PFSK-1 (cell line): ENCODE measurements at regions not wholly inside any gene's neighbourhood (a gene's known extent, or its start where the extent isn't known, plus 50 kb on each side); places are given as distances from the start of the nearest gene placed in this dataset.
A peak's percentile ranks its signal among the peaks of the same experiment; 100 is the strongest.

ENCODE experiments used
- FOXP2 ChIP-seq: optimal IDR thresholded peaks from 2 replicates; pipeline ENCODE3; 2011; ENCODE audit warnings: borderline replicate concordance, control low read depth, inconsistent platforms; ENCODE audit not compliant: insufficient read depth; ENCODE audit errors: extremely low read length, extremely low read depth
- POLR2AphosphoS5 ChIP-seq: IDR thresholded peaks from 2 replicates; pipeline ENCODE4 v1.6.1; 2012; ENCODE audit warnings: low read depth, mild to moderate bottlenecking, control low read depth, low read length, moderate library complexity
- SIN3A ChIP-seq: IDR thresholded peaks from 2 replicates; pipeline ENCODE4 v1.6.1; 2012; ENCODE audit warnings: mild to moderate bottlenecking, low read length, moderate library complexity, borderline replicate concordance; ENCODE audit not compliant: insufficient read depth
- TAF1 ChIP-seq: IDR thresholded peaks from 2 replicates; pipeline ENCODE4 v1.6.1; 2012; ENCODE audit warnings: low read length, control low read depth, borderline replicate concordance; ENCODE audit not compliant: insufficient read depth
- TF ChIP-seq, protein P1 (sequence below), 2 experiments: IDR thresholded peaks; 2 replicates each; pipeline versions ENCODE4 v1.6.1 to v1.8.0; 2011 to 2012; ENCODE audit warnings: low read depth in 2 of 2, low read length in 2 of 2, control low read depth in 1 of 2, inconsistent platforms in 1 of 2, mild to moderate bottlenecking in 1 of 2, moderate library complexity in 1 of 2; ENCODE audit not compliant: insufficient read depth in 1 of 2

DNA sequence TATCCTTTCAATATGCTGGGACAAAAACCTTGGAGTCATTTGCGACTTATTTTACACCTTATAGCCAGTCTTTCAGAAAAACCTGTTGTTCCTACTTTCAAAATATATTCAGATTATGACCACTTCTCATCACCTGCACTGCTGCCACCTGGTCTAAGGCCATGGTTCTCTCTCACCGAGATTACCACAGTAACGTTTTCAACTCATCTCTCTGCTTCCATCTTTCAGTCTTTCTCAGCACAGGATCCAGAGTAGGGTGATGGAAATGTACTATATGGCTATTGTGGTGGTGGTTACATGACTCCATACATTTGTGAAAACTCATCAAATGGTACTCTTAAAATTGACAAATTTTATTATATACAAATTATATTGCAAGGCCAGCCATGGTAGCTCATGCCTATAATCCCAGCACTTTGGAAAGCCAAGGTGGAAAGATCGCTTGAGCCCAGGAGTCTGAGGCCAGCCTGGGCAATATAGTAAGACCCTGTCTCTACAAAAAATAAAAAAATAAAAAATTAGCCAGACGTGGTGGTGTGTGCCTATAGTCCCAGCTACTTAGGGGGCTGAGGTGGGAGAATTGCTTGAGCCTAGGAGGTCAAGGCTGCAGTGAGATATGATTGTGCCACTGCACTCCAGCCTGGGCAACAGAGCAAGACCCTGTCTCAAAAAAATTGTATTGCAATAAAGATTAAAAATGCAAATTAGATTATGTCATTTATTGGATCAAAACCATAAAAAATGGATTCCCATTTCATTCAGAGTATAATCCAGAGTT is 120.9 kb upstream of the PPP2R5A start:
- TF ChIP-seq, protein P1, sequence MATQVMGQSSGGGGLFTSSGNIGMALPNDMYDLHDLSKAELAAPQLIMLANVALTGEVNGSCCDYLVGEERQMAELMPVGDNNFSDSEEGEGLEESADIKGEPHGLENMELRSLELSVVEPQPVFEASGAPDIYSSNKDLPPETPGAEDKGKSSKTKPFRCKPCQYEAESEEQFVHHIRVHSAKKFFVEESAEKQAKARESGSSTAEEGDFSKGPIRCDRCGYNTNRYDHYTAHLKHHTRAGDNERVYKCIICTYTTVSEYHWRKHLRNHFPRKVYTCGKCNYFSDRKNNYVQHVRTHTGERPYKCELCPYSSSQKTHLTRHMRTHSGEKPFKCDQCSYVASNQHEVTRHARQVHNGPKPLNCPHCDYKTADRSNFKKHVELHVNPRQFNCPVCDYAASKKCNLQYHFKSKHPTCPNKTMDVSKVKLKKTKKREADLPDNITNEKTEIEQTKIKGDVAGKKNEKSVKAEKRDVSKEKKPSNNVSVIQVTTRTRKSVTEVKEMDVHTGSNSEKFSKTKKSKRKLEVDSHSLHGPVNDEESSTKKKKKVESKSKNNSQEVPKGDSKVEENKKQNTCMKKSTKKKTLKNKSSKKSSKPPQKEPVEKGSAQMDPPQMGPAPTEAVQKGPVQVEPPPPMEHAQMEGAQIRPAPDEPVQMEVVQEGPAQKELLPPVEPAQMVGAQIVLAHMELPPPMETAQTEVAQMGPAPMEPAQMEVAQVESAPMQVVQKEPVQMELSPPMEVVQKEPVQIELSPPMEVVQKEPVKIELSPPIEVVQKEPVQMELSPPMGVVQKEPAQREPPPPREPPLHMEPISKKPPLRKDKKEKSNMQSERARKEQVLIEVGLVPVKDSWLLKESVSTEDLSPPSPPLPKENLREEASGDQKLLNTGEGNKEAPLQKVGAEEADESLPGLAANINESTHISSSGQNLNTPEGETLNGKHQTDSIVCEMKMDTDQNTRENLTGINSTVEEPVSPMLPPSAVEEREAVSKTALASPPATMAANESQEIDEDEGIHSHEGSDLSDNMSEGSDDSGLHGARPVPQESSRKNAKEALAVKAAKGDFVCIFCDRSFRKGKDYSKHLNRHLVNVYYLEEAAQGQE (IDR thresholded peaks at IDR 0.05; ENCODE audit: insufficient read depth in 1 of 2, low read depth in 2 of 2, low read length in 2 of 2): no peak
- TF ChIP-seq TAF1 (no peak), FOXP2 (no peak), SIN3A (no peak), POLR2AphosphoS5 (no peak)

DNA sequence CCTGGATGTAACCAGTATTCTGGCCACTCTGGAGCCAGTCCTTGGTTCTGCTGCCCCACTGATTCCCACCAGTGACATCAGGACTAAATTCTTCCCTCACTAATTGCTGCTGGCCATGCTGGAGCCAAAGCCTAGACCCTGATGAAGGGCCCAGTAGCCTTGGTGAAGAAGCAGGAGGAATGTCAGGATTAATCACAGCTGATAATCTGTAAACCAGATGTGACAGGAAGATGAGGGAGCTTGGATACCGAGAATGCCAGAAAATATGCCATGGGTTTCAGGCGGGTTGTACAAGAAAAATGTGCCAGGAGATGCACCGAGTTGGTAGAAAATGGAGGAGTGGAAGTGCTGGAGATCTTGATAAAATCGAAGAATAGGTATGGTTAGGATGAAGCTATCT is 119.0 kb upstream of the PPP2R5A start:
- TF ChIP-seq POLR2AphosphoS5 (no peak), SIN3A (no peak), TAF1 (no peak), FOXP2 (no peak)
- TF ChIP-seq, protein P1 (IDR thresholded peaks at IDR 0.05; ENCODE audit: insufficient read depth in 1 of 2, low read depth in 2 of 2, low read length in 2 of 2): no peak

DNA sequence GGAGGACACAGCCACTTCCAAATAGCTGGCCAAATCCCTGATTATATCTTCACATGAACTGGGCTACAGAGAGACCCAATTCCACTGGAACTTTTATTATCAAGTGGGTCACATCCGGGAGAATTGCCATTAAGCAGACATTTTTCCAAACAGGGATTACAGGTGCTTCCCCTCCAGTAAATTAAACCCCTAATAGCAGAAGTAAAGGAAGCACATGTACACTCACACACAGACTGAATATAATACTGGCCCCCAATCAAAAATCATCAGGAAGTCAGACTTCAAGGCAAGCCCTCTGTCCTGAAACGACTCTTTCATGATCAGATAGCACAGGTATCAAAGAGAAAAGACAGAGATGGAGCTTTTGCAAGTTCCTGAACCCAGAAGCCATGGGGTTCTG is 118.6 kb upstream of the PPP2R5A start:
- TF ChIP-seq, protein P1 (IDR thresholded peaks at IDR 0.05; ENCODE audit: insufficient read depth in 1 of 2, low read depth in 2 of 2, low read length in 2 of 2): no peak
- TF ChIP-seq SIN3A (no peak), TAF1 (no peak)

DNA sequence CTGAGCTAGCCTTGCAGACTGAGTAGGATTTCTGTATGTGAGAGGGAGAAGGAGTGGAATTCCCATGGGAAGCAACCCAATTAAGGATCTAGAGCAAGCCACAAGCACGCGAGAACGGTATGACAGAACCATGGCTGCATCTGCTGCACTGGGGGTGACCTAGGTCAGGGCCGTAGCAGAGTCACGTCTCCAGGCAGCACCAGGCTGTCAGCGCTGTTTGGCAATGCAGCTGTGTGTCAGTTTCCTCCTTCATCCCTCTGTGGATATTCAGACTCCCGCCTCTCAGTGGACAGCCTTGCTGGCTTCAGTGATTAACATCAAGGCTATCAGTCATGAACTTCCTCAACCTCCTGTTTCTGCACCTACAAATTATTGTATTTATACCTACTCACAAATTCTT is 118.1 kb upstream of the PPP2R5A start:
- TF ChIP-seq SIN3A (peak; percentile 79; the same call in 1 of the 2 replicates), FOXP2 (no peak)

DNA sequence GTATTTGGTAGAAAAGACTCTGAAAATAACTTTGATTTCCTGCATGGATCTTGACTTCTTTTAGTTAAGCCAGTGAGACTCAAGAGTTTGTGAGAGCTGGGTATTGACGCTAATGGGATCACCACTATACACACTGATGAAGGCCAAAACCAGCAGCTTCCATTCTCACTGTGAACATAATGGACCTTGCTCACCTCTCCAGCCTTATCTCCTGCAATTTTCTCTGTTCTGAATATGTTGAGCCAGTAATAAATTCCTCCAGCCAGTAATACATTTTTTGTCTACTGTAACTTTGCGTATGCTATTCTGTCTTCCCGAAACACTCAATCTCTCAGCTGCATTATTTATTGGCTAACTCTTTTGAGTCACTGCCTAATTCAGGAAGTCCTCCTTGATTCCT is 111.6 kb upstream of the PPP2R5A start:
- TF ChIP-seq TAF1: no peak
- no peak for TF ChIP-seq FOXP2
- no peak for TF ChIP-seq SIN3A
- TF ChIP-seq POLR2AphosphoS5: no peak
- TF ChIP-seq, protein P1 (IDR thresholded peaks at IDR 0.05; ENCODE audit: insufficient read depth in 1 of 2, low read depth in 2 of 2, low read length in 2 of 2): no peak
